Activated B cell treated with CpG ODN at 0.5 μM for 24 hours (primary cell): ENCODE measurements at regions not wholly inside any gene's neighbourhood (a gene's known extent, or its start where the extent isn't known, plus 50 kb on each side); places are given as distances from the start of the nearest gene placed in this dataset.
"Not testable (repeated sequence)": the region's sequence is repeated elsewhere in the genome, so short reads cannot be mapped to it uniquely, and the experiment has no call there.

ENCODE experiments used
- ATAC-seq: fragments of 200-7000 bp; cut with Tn5 transposase; one replicate; pipeline ENCODE4 v1.10.0; 2021; ENCODE audit warnings: low read depth, mild to moderate bottlenecking, moderate library complexity
- CTCF ChIA-PET: fragments of 350-600 bp; sonication (Branson Sonifier 250); formaldehyde crosslinking; loops from one replicate; lab custom pipeline; 2021; ENCODE audit warnings: antibody characterized with exemption; lab: Charles Lee
- POLR2A ChIA-PET: fragments of 350-600 bp; sonication (Branson Sonifier 250); formaldehyde crosslinking; loops from one replicate; lab custom pipeline; 2021; ENCODE audit warnings: antibody characterized with exemption; lab: Charles Lee
- DNase-seq: peaks from one replicate; pipeline ENCODE4 v3.0.0; 2022
- H3K27ac Mint-ChIP-seq: one replicate; pipeline ENCODE4 v1.8.0; 2020; ENCODE audit warnings: mixed read lengths
- H3K27me3 Mint-ChIP-seq: one replicate; pipeline ENCODE4 v1.8.0; 2021; ENCODE audit warnings: mixed read lengths
- H3K36me3 Mint-ChIP-seq: one replicate; pipeline ENCODE4 v1.8.0; 2021; ENCODE audit warnings: low read depth, mixed read lengths
- H3K4me1 Mint-ChIP-seq: one replicate; pipeline ENCODE4 v1.8.0; 2021; ENCODE audit warnings: mixed read lengths
- H3K4me3 Mint-ChIP-seq: one replicate; pipeline ENCODE4 v1.8.0; 2020; ENCODE audit warnings: mild to moderate bottlenecking, mixed read lengths
- H3K9me3 Mint-ChIP-seq: one replicate; pipeline ENCODE4 v1.8.0; 2020; ENCODE audit warnings: mixed read lengths
- intact Hi-C: fragments of 100-400 bp; cut with micrococcal nuclease; formaldehyde crosslinking; loops from one replicate; pipeline ENCODE4 v1.15.1; 2024
- TF ChIP-seq, protein P1 (sequence below): fragments of 200-600 bp; IDR thresholded peaks from one replicate; pipeline ENCODE4 v1.8.0; 2022; ENCODE audit warnings: antibody characterized with exemption, mild to moderate bottlenecking

DNA sequence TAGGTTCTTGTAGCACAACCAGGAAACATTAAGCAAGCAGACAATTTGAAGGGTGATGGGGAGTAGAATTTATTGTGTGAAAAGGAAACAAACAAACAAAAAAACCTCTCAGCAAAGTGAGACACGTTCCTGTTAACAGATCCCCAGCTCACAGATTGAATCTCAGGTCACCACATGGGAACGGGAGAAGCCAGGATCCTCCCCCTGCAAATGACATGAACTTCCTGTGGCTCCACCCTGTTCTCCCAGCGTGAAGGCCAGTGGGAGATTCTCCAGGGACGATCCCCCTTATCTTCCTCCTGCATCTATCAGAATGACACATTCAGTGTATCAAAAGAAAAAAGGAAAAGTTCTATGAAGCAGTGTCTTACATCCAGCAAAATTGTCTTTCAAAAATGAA is 1488.1 kb downstream of the OTOL1 start:
- ATAC-seq (no peak), DNase-seq (no peak)
- intact Hi-C loops = no loop called here
- ChIA-PET CTCF (no interaction called here), POLR2A (no interaction called here)
- TF ChIP-seq, protein P1, sequence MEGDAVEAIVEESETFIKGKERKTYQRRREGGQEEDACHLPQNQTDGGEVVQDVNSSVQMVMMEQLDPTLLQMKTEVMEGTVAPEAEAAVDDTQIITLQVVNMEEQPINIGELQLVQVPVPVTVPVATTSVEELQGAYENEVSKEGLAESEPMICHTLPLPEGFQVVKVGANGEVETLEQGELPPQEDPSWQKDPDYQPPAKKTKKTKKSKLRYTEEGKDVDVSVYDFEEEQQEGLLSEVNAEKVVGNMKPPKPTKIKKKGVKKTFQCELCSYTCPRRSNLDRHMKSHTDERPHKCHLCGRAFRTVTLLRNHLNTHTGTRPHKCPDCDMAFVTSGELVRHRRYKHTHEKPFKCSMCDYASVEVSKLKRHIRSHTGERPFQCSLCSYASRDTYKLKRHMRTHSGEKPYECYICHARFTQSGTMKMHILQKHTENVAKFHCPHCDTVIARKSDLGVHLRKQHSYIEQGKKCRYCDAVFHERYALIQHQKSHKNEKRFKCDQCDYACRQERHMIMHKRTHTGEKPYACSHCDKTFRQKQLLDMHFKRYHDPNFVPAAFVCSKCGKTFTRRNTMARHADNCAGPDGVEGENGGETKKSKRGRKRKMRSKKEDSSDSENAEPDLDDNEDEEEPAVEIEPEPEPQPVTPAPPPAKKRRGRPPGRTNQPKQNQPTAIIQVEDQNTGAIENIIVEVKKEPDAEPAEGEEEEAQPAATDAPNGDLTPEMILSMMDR = no peak
- peaks cover 9% of the 10 kb centered on the region for H3K9me3 Mint-ChIP-seq
- no peak overlapping the region for H3K4me3 Mint-ChIP-seq
- H3K36me3 Mint-ChIP-seq = no peaks in the 10 kb centered on the region
- no peak overlapping the region for H3K27ac Mint-ChIP-seq
- H3K27me3 Mint-ChIP-seq = no peaks in the 10 kb centered on the region
- no peaks in the 10 kb centered on the region for H3K4me1 Mint-ChIP-seq

DNA sequence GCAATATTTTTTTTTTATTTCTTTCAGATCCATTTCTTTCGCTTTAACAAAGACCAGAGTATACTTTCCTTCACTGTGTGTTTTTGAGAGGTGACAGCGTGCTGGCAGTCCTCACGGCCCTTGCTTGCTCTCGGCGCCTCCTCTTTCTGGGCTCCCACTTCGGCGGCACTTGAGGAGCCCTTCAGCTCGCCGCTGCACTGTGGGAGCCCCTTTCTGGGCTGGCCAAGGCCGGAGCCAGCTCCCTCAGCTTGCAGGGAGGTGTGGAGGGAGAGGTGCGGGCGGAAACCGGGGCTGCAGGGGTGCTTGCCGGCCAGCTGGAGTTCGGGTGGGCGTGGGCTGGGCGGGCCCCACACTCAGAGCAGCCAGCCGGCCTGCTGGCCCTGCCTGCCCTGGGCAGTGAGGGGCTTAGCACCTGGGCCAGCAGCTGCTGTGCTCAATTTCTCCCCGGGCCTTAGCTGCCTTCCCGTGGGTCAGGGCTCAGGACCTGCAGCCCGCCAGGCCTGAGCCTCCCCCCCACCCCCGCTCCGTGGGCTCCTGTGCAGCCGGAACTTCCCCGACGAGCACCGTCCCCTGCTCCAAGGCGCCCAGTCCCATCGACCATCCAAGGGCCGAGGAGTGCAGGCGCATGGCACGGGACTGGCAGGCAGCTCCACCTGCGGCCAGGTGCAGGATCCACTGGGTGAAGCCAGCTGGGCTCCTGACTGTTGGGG is 1490.6 kb downstream of the OTOL1 start:
- intact Hi-C loops, DNase-seq, CTCF ChIA-PET: not testable (repeated sequence)

DNA sequence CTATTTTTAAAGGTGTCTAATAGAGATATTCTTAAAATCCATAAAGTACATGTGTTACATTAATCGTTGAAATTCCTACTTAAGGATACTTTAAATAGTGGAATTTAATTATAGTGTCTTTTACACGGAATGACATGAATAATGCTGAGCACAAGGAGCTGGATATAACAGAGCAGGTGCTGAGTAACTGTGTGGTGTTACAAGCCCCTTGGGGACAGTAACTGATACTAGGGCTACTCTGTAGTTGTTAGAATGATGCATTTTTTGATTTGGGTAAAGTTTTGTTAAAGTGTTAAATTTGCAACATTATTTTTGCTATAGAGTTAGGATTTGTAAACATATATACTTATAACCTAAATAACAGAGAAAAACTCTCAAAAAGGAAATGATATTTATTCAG is 1496.1 kb downstream of the OTOL1 start:
- Mint-ChIP-seq H3K36me3 (no peaks in the 10 kb centered on the region), H3K27ac (no peak overlapping the region), H3K4me3 (no peak overlapping the region), H3K27me3 (no peaks in the 10 kb centered on the region), H3K9me3 (peaks cover 19% of the 10 kb centered on the region), H3K4me1 (no peaks in the 10 kb centered on the region)
- DNase-seq = no peak
- intact Hi-C loops = no loop called here
- TF ChIP-seq, protein P1 = no peak
- ChIA-PET POLR2A (no interaction called here), CTCF (no interaction called here)
- no peak for ATAC-seq

More for the DNA sequence above, 1490.6 kb downstream of the OTOL1 start:
- POLR2A ChIA-PET, H3K27ac Mint-ChIP-seq, H3K4me1 Mint-ChIP-seq, ATAC-seq, H3K36me3 Mint-ChIP-seq, H3K9me3 Mint-ChIP-seq, H3K27me3 Mint-ChIP-seq, H3K4me3 Mint-ChIP-seq: not testable (repeated sequence)

DNA sequence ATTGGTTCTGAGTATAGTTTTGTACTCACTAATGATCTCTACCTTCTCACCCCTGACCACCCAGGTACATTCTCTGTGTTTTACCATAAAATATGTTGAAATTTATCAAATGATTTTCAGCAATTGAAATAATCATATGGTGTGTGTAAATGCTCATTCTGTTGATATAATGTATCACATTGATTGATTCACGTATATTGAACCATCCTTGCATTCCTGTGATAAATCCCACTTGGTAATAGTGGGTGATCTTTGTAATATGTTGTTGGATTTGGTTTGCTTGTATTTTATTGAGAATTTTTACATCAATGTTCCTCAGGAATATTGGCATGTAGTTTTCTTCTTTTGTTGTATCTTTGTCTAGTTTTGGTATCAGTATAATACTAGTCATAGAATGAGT is 1497.6 kb downstream of the OTOL1 start:
- CTCF ChIA-PET = no interaction called here
- no peaks in the 10 kb centered on the region for H3K36me3 Mint-ChIP-seq
- POLR2A ChIA-PET = no interaction called here
- peaks cover 18% of the 10 kb centered on the region for H3K9me3 Mint-ChIP-seq
- DNase-seq (no peak), ATAC-seq (no peak)
- intact Hi-C loops = no loop called here
- no peak overlapping the region for H3K4me3 Mint-ChIP-seq
- no peak overlapping the region for H3K27ac Mint-ChIP-seq
- H3K4me1 Mint-ChIP-seq = no peaks in the 10 kb centered on the region
- TF ChIP-seq, protein P1 = no peak
- no peaks in the 10 kb centered on the region for H3K27me3 Mint-ChIP-seq

DNA sequence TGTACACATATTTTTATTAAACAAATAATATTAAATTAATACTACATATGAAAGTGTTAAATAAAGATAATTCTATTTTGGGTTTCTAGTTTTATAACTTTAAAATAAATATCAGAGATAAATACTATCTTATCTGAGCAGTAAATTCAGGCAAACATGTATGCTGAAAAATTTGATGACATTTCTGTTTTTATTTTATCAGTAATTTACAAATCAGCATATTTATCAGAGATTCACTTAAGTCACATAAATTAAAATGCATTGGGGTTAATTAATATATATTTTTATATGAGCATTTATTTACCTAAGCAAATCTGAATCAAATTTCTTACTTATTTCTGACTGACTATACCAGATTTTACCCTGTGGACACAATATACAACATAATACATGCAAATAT is 1499.8 kb downstream of the OTOL1 start:
- ATAC-seq (no peak), DNase-seq (no peak)
- H3K4me3 Mint-ChIP-seq = no peak overlapping the region
- intact Hi-C loops = no loop called here
- ChIA-PET POLR2A (no interaction called here), CTCF (no interaction called here)
- H3K4me1 Mint-ChIP-seq = no peaks in the 10 kb centered on the region
- peaks cover 16% of the 10 kb centered on the region for H3K9me3 Mint-ChIP-seq
- H3K27me3 Mint-ChIP-seq = no peaks in the 10 kb centered on the region
- TF ChIP-seq, protein P1 = no peak
- H3K36me3 Mint-ChIP-seq = no peaks in the 10 kb centered on the region
- H3K27ac Mint-ChIP-seq = no peak overlapping the region

DNA sequence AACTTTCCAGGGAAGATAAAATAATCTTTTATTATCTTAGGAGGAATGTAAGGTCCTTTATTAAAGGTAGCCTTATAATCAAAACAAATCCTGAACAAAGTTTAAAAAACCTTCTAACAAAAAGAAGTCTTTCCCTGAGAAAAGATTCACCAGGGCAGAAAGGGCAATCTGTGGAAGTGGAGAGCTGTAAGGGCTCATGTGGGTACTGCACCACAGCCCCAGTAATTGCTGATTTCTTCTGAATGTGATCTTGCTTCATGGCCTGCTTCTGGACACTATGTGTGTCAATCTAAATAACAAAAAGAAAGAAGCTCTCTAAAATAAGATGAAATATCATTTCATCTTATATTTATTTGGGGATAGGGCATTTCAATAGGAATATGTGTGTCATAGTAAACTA is 1501.6 kb downstream of the OTOL1 start:
- TF ChIP-seq, protein P1 = no peak
- POLR2A ChIA-PET = no interaction called here
- no peaks in the 10 kb centered on the region for H3K27me3 Mint-ChIP-seq
- CTCF ChIA-PET = no interaction called here
- H3K36me3 Mint-ChIP-seq = no peaks in the 10 kb centered on the region
- no peak overlapping the region for H3K4me3 Mint-ChIP-seq
- DNase-seq (no peak), ATAC-seq (no peak)
- no peak overlapping the region for H3K27ac Mint-ChIP-seq
- peaks cover 11% of the 10 kb centered on the region for H3K9me3 Mint-ChIP-seq
- intact Hi-C loops = loop anchor here (1.0 kb wide), 1 partner anchor 8 kb away; no protein-coding TSS in a partner anchor
- no peaks in the 10 kb centered on the region for H3K4me1 Mint-ChIP-seq
